Astrocyte of the cerebellum (primary cell): ENCODE measurements at regions not wholly inside any gene's neighbourhood (a gene's known extent, or its start where the extent isn't known, plus 50 kb on each side); places are given as distances from the start of the nearest gene placed in this dataset.

Experiments
- DNase-seq: peaks from one replicate; pipeline ENCODE4 v3.0.0-alpha.2; 2011; ENCODE audit warnings: low read depth
- H3K4me3 ChIP-seq: 2 replicates; pipeline ENCODE4 v1.5.1; 2011; ENCODE audit warnings: mild to moderate bottlenecking, low read depth, low read length, moderate library complexity
- in situ Hi-C: cut with HindIII; loops from 2 replicates; pipeline ENCODE4 v1.10.0; 2017; ENCODE audit warnings: low sequenced_read_pairs
- TF ChIP-seq, protein P1 (sequence below): IDR thresholded peaks from 2 replicates; pipeline ENCODE4 v1.5.1; 2012; ENCODE audit warnings: low read length, low read depth, moderate library complexity, mild to moderate bottlenecking; ENCODE audit errors: missing control alignments

DNA sequence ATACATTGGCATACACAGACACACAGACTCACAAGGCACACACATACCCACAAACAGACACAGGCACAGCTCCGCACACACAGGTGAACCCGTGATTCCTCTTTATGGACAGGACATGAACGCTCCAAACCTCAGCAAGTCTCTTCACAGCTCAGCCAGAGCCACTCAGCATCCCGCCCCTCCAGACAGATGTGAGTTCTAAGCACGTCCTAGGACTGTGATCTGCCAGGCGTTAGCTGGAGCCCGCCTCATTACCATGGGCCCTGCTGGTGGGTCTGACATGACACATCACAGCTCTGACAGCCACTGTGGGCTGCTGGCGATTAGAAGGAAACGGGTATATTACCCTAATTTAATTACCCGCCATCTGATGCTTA, 176.7 kb upstream of the PPP2R2D start:
- no peak overlapping the region for H3K4me3 ChIP-seq
- TF ChIP-seq, protein P1, sequence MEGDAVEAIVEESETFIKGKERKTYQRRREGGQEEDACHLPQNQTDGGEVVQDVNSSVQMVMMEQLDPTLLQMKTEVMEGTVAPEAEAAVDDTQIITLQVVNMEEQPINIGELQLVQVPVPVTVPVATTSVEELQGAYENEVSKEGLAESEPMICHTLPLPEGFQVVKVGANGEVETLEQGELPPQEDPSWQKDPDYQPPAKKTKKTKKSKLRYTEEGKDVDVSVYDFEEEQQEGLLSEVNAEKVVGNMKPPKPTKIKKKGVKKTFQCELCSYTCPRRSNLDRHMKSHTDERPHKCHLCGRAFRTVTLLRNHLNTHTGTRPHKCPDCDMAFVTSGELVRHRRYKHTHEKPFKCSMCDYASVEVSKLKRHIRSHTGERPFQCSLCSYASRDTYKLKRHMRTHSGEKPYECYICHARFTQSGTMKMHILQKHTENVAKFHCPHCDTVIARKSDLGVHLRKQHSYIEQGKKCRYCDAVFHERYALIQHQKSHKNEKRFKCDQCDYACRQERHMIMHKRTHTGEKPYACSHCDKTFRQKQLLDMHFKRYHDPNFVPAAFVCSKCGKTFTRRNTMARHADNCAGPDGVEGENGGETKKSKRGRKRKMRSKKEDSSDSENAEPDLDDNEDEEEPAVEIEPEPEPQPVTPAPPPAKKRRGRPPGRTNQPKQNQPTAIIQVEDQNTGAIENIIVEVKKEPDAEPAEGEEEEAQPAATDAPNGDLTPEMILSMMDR: no peak
- in situ Hi-C loops: no loop called here
- no peak for DNase-seq

DNA sequence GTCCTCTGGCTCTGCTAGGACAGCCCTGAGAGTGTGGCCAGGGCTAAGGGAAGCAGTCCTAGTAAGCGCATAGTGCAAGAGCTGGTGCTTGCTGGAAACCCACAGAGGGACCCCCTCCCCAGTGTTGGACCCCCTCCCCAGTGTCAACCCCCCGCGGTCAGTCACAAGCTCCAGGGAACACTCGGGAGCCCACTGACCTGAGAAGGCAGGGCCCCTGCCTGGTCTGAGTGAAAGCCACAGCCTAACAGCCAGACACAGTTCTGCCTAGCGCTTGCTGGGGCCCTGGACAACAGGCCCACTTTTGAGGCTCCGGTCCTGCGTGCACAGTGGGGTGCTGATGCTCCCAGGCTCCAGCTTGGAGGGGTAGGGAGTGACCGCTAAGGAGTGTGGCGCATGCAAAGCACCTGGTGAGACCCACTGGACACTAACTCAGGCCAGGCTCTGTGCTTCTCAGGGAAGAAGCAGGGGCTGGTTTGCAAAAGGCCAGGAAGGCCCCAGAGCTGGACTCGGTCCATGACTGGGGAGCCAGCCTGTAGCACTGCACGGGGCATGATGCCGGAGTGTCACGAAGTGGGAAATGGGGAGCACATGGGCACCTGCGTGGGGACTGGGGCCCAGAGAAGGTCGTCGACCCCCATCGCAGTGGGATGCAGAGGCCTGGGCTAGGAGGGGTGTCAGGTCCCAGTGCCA, 175.8 kb upstream of the PPP2R2D start:
- DNase-seq: no peak
- H3K4me3 ChIP-seq: no peak overlapping the region
- in situ Hi-C loops: no loop called here
- TF ChIP-seq, protein P1: no peak

DNA sequence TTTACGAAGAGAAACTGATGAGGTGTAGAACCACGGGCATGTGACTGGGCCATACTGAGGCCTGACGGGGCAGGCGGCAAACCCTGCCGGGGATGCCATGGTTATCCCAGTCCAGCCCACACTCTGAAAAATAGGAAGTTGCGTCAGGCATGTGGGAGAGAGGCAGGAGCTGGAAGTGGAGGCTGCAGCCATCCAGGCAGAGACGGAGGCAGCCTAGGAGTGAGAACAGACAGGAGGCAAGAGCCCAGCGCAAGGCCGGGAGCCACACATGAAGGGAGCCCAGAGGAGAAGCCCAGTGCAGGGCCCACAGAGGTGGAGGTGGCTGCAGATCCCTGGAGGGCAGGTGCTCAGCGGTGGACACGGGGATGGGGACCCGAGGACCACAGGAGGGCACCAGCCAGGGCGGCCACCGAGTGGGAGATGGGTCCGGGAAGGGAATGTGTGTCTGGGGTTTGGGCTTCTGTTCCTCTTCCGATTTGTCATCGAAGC, 175.2 kb upstream of the PPP2R2D start:
- H3K4me3 ChIP-seq: no peak overlapping the region
- DNase-seq: no peak
- TF ChIP-seq, protein P1: no peak
- in situ Hi-C loops: no loop called here

DNA sequence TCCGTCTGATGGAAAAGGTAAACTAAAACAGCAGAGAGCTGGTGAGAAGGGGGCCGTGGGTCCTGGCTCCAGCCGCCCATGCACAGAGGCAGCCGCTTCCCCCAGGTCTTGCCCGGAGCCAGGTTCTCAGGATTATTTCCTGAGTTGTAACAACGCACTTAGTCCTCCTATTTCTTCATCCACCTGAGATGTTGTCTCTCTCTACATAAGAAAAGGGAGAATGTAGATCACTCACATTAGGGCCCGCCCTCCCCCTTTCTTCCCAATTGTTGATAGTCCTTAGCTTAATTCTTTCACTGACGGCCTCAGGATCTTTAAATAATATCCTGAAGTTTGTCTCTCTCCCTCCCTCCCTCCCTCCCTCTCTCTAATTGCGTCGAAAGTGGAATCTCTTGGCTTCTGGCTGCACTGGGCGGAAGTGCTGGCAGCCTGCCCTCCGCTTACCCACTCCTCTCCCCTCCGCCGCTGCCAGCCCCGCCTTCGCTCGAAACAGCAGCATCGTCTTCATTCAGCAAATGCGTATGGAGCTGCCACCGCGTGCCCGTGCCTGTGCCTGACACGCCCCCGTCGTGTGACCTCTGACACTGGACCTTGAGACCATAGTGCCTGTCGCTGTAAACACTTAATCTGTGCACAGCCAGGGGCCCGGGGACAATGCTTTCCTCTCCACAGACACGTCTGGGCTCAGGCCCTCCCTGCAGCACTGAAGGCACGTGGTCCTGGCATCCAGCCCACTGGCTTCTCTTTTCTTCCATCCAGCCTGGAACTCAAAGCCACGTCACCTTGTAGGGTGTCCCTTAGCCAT, 174.5 kb upstream of the PPP2R2D start:
- in situ Hi-C loops: no loop called here
- TF ChIP-seq, protein P1: no peak
- DNase-seq: no peak
- H3K4me3 ChIP-seq: no peak overlapping the region

DNA sequence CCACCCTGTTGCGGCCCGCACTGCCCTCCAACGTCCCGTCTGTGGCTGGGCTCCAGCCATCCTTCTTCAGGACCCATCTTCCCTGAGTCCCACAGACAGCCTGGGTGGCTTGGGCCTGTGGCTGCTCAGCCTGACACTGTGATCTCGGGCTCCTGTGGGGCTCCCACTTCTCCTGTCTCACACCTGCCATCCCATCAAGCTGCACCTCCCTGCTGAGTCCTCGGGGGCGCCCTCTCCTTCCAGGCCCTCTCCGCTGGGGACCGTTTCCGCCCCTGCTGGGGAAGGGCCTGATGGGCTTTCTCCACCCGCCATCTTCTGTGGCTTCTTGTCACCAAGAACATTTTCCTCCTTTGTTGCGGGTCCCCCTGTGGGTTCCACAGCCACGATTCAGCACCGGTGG, 173.8 kb upstream of the PPP2R2D start:
- DNase-seq: no peak
- no peak overlapping the region for H3K4me3 ChIP-seq
- TF ChIP-seq, protein P1: no peak
- in situ Hi-C loops: no loop called here

DNA sequence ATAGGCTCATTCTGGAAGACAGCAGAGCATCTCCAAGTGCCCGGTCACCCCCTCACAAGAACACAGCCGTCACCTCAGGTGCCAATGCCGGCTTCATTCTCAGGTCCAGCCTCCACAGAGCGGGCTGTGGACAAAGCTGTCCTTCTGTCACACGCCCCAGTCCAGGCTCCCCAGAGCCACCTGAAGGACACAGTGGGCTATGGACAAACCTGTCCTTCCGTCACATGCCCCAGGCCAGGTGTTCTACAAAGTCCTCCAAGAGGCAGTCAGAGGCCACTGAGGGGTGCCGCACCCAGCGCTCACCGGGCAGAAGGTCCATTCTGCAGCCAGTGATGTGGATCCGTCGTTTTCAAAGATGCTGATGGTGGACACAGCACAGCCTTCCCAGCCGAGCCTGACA, 173.2 kb upstream of the PPP2R2D start:
- TF ChIP-seq, protein P1: no peak
- in situ Hi-C loops: no loop called here
- no peak overlapping the region for H3K4me3 ChIP-seq
- no peak for DNase-seq
